GM23338 (cell line): ENCODE measurements at regions not wholly inside any gene's neighbourhood (a gene's known extent, or its start where the extent isn't known, plus 50 kb on each side); places are given as distances from the start of the nearest gene placed in this dataset.

ENCODE experiments used
- ATAC-seq: fragments of 200-7000 bp; cut with Tn5 transposase; 3 replicates; pipeline ENCODE4 v1.9.1; 2020
- DNase-seq: peaks from one replicate; pipeline ENCODE4 v3.0.0-alpha.2; 2015; ENCODE audit warnings: low spot score
- H2AFZ ChIP-seq: fragments of 200-600 bp; sonication (generic); 2 replicates; pipeline ENCODE4 v1.8.0; 2016; ENCODE audit warnings: antibody characterized with exemption, mild to moderate bottlenecking, moderate library complexity
- H3F3A ChIP-seq: fragments of 200-600 bp; sonication (generic); replicated peaks from 2 replicates; pipeline ENCODE4 v1.8.0; 2017; ENCODE audit warnings: antibody characterized with exemption, mixed run types, low read depth
- H3K27ac ChIP-seq: fragments of 200-600 bp; sonication (generic); 2 replicates; pipeline ENCODE4 v1.6.1; 2016; ENCODE audit warnings: low read depth
- H3K27me3 ChIP-seq: fragments of 200-600 bp; sonication (generic); 2 replicates; pipeline ENCODE4 v1.8.0; 2016; ENCODE audit warnings: mild to moderate bottlenecking, mixed run types, moderate library complexity; ENCODE audit not compliant: insufficient read depth
- H3K36me3 ChIP-seq: fragments of 200-600 bp; sonication (generic); 2 replicates; pipeline ENCODE4 v1.8.0; 2016; ENCODE audit warnings: mild to moderate bottlenecking; ENCODE audit not compliant: insufficient read depth
- H3K4me1 ChIP-seq: fragments of 200-600 bp; sonication (generic); 2 replicates; pipeline ENCODE4 v1.8.0; 2016; ENCODE audit warnings: mild to moderate bottlenecking, moderate library complexity; ENCODE audit not compliant: insufficient read depth
- H3K4me2 ChIP-seq: fragments of 200-600 bp; sonication (generic); 2 replicates; pipeline ENCODE4 v1.7.1; 2017; ENCODE audit warnings: mixed run types
- H3K4me3 ChIP-seq: fragments of 200-600 bp; sonication (generic); 2 replicates; pipeline ENCODE4 v1.6.1; 2016; ENCODE audit warnings: mixed run types
- H3K79me2 ChIP-seq: fragments of 200-600 bp; sonication (generic); replicated peaks from 2 replicates; pipeline ENCODE4 v1.8.0; 2017; ENCODE audit warnings: mild to moderate bottlenecking; ENCODE audit not compliant: insufficient read depth
- H3K9me2 ChIP-seq: fragments of 200-600 bp; sonication (generic); 2 replicates; pipeline ENCODE4 v1.8.0; 2017; ENCODE audit not compliant: insufficient read depth
- H4K20me1 ChIP-seq: fragments of 200-600 bp; sonication (generic); replicated peaks from 2 replicates; pipeline ENCODE4 v1.8.0; 2017; ENCODE audit warnings: mild to moderate bottlenecking; ENCODE audit not compliant: insufficient read depth
- H3K27ac Mint-ChIP-seq: 2 replicates; pipeline ENCODE4 v1.8.0; 2020; ENCODE audit warnings: inconsistent platforms, mild to moderate bottlenecking, moderate library complexity, mixed read lengths
- H3K27me3 Mint-ChIP-seq: 3 replicates; pipeline ENCODE4 v1.8.0; 2022; ENCODE audit warnings: low read depth, mild to moderate bottlenecking, moderate library complexity, mixed read lengths, inconsistent platforms; ENCODE audit not compliant: insufficient read depth, poor library complexity
- H3K36me3 Mint-ChIP-seq: 3 replicates; pipeline ENCODE4 v1.8.0; 2021; ENCODE audit warnings: low read depth, mild to moderate bottlenecking, inconsistent platforms, moderate library complexity, mixed read lengths
- H3K4me1 Mint-ChIP-seq: 3 replicates; pipeline ENCODE4 v1.8.0; 2020; ENCODE audit warnings: mild to moderate bottlenecking, inconsistent platforms, mixed read lengths
- H3K4me3 Mint-ChIP-seq: 3 replicates; pipeline ENCODE4 v1.8.0; 2021; ENCODE audit warnings: moderate library complexity, mild to moderate bottlenecking, inconsistent platforms, mixed read lengths
- H3K9me3 Mint-ChIP-seq: 3 replicates; pipeline ENCODE4 v1.8.0; 2020; ENCODE audit warnings: moderate library complexity, mild to moderate bottlenecking, inconsistent platforms, mixed read lengths
- JUNB ChIP-seq: IDR thresholded peaks from one replicate; pipeline ENCODE4 v1.6.1; 2016; ENCODE audit warnings: antibody characterized with exemption; ENCODE audit not compliant: unreplicated experiment
- POLR2AphosphoS5 ChIP-seq: IDR thresholded peaks from 2 replicates; pipeline ENCODE4 v1.6.1; 2016; ENCODE audit warnings: antibody characterized with exemption, low read depth
- STAT1 ChIP-seq: IDR thresholded peaks from one replicate; pipeline ENCODE4 v1.6.1; 2016; ENCODE audit warnings: antibody characterized with exemption; ENCODE audit not compliant: unreplicated experiment
- ZNF114 ChIP-seq: fragments of 250-450 bp; sonication (Bioruptor Pico); IDR thresholded peaks from 2 replicates; pipeline ENCODE4 v1.5.0; 2020; ENCODE audit warnings: mild to moderate bottlenecking, moderate library complexity
- TF ChIP-seq, protein P1 (sequence below): fragments of 250-450 bp; sonication (Bioruptor Pico); IDR thresholded peaks from 2 replicates; pipeline ENCODE4 v1.5.0; 2020; ENCODE audit warnings: mild to moderate bottlenecking, moderate library complexity
- TF ChIP-seq, protein P2 (sequence below), 2 experiments: fragments of 200-600 bp in 1 of 2; sonication (generic) in 1 of 2; conservative IDR thresholded peaks; 2 replicates each; pipeline versions ENCODE4 v1.5.1 to v1.6.1; 2016 to 2017; ENCODE audit warnings: antibody characterized with exemption in 2 of 2, low read depth in 2 of 2, mild to moderate bottlenecking in 2 of 2, moderate library complexity in 1 of 2

DNA sequence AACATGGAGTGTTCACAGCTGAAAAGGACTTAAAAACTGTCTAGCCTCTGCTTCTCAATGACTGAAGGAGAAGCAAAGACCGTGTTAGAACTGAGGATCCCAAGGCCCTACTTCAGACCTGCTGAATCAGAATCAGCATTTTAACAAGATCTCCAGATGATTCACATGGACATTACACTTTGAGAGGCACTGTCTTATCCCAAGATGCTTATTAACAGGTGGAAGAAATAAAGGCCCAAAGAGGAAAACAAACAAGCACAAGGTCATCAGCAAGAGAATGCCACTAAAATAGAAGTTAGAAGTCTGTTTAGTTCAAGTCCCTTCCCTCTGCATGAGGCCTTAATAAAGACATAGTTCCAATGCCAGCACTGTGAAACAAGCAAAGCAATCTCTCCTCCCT is 191.4 kb upstream of the BCL6 start (continued):
- TF ChIP-seq, protein P1, sequence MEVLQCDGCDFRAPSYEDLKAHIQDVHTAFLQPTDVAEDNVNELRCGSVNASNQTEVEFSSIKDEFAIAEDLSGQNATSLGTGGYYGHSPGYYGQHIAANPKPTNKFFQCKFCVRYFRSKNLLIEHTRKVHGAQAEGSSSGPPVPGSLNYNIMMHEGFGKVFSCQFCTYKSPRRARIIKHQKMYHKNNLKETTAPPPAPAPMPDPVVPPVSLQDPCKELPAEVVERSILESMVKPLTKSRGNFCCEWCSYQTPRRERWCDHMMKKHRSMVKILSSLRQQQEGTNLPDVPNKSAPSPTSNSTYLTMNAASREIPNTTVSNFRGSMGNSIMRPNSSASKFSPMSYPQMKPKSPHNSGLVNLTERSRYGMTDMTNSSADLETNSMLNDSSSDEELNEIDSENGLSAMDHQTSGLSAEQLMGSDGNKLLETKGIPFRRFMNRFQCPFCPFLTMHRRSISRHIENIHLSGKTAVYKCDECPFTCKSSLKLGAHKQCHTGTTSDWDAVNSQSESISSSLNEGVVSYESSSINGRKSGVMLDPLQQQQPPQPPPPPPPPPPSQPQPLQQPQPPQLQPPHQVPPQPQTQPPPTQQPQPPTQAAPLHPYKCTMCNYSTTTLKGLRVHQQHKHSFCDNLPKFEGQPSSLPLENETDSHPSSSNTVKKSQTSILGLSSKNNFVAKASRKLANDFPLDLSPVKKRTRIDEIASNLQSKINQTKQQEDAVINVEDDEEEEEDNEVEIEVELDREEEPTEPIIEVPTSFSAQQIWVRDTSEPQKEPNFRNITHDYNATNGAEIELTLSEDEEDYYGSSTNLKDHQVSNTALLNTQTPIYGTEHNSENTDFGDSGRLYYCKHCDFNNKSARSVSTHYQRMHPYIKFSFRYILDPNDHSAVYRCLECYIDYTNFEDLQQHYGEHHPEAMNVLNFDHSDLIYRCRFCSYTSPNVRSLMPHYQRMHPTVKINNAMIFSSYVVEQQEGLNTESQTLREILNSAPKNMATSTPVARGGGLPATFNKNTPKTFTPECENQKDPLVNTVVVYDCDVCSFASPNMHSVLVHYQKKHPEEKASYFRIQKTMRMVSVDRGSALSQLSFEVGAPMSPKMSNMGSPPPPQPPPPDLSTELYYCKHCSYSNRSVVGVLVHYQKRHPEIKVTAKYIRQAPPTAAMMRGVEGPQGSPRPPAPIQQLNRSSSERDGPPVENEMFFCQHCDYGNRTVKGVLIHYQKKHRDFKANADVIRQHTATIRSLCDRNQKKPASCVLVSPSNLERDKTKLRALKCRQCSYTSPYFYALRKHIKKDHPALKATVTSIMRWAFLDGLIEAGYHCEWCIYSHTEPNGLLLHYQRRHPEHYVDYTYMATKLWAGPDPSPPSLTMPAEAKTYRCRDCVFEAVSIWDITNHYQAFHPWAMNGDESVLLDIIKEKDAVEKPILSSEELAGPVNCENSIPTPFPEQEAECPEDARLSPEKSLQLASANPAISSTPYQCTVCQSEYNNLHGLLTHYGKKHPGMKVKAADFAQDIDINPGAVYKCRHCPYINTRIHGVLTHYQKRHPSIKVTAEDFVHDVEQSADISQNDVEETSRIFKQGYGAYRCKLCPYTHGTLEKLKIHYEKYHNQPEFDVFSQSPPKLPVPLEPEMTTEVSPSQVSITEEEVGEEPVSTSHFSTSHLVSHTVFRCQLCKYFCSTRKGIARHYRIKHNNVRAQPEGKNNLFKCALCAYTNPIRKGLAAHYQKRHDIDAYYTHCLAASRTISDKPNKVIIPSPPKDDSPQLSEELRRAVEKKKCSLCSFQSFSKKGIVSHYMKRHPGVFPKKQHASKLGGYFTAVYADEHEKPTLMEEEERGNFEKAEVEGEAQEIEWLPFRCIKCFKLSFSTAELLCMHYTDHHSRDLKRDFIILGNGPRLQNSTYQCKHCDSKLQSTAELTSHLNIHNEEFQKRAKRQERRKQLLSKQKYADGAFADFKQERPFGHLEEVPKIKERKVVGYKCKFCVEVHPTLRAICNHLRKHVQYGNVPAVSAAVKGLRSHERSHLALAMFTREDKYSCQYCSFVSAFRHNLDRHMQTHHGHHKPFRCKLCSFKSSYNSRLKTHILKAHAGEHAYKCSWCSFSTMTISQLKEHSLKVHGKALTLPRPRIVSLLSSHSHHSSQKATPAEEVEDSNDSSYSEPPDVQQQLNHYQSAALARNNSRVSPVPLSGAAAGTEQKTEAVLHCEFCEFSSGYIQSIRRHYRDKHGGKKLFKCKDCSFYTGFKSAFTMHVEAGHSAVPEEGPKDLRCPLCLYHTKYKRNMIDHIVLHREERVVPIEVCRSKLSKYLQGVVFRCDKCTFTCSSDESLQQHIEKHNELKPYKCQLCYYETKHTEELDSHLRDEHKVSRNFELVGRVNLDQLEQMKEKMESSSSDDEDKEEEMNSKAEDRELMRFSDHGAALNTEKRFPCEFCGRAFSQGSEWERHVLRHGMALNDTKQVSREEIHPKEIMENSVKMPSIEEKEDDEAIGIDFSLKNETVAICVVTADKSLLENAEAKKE = no peak
- TF ChIP-seq STAT1 (no peak), JUNB (no peak)
- TF ChIP-seq, protein P2, sequence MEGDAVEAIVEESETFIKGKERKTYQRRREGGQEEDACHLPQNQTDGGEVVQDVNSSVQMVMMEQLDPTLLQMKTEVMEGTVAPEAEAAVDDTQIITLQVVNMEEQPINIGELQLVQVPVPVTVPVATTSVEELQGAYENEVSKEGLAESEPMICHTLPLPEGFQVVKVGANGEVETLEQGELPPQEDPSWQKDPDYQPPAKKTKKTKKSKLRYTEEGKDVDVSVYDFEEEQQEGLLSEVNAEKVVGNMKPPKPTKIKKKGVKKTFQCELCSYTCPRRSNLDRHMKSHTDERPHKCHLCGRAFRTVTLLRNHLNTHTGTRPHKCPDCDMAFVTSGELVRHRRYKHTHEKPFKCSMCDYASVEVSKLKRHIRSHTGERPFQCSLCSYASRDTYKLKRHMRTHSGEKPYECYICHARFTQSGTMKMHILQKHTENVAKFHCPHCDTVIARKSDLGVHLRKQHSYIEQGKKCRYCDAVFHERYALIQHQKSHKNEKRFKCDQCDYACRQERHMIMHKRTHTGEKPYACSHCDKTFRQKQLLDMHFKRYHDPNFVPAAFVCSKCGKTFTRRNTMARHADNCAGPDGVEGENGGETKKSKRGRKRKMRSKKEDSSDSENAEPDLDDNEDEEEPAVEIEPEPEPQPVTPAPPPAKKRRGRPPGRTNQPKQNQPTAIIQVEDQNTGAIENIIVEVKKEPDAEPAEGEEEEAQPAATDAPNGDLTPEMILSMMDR (conservative IDR thresholded peaks at IDR 0.05; ENCODE audit: low read depth in 2 of 2) = no peak

DNA sequence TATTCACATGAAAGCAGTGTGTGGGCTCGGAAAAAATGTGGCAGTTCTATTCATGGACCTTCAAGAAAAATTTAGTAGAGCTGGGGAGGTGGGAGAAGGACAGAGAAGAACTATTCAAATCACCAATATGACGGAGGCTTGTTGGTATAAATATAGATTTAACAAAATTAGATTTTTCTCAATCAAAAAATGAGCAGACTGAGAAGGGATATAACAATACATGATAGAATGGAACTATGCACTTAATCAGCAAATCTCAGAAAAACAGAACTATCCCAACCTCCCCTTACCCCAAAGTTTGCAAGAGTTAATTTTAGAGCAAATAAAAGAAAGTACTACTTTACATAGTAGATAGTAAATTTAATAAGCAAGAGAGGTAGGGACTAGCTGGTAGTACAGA is 194.6 kb upstream of the BCL6 start:
- H3K4me1 ChIP-seq = peaks cover 8% of the 10 kb centered on the region
- H3K27me3 ChIP-seq = no peaks in the 10 kb centered on the region
- Mint-ChIP-seq H3K9me3 (no peaks in the 10 kb centered on the region), H3K27ac (no peak overlapping the region), H3K27me3 (no peaks in the 10 kb centered on the region), H3K4me3 (no peak overlapping the region), H3K36me3 (no peaks in the 10 kb centered on the region), H3K4me1 (no peaks in the 10 kb centered on the region; the same call in 2 of the 3 replicates)
- H4K20me1 ChIP-seq = no peaks in the 10 kb centered on the region
- H3K27ac ChIP-seq = no peak overlapping the region
- H3K4me2 ChIP-seq = no peak overlapping the region
- no peaks in the 10 kb centered on the region for H3K79me2 ChIP-seq
- H3K4me3 ChIP-seq = no peak overlapping the region
- DNase-seq (no peak), ATAC-seq (no peak)
- H3F3A ChIP-seq = no peaks in the 10 kb centered on the region
- no peaks in the 10 kb centered on the region for H3K9me2 ChIP-seq
- H3K36me3 ChIP-seq = no peaks in the 10 kb centered on the region
- H2AFZ ChIP-seq = no peak overlapping the region
- TF ChIP-seq STAT1 (no peak), POLR2AphosphoS5 (no peak), ZNF114 (CRISPR knock-in tag) (no peak)
- TF ChIP-seq, protein P1 = no peak
